Activated CD4-positive, alpha-beta T cell treated with anti-CD3 and anti-CD28 coated beads for 36 hours (primary cell): ENCODE measurements at regions not wholly inside any gene's neighbourhood (a gene's known extent, or its start where the extent isn't known, plus 50 kb on each side); places are given as distances from the start of the nearest gene placed in this dataset.

Source experiments
- ATAC-seq: fragments of 200-7000 bp; cut with Tn5 transposase; one replicate; pipeline ENCODE4 v1.10.0; 2021; ENCODE audit warnings: mild to moderate bottlenecking, moderate library complexity
- CTCF ChIA-PET: fragments of 350-600 bp; sonication (Branson Sonifier 250); formaldehyde crosslinking; loops from one replicate; lab custom pipeline; 2021; ENCODE audit warnings: antibody characterized with exemption; lab: Charles Lee
- POLR2A ChIA-PET: fragments of 350-600 bp; sonication (Branson Sonifier 250); formaldehyde crosslinking; loops from one replicate; lab custom pipeline; 2021; ENCODE audit warnings: antibody characterized with exemption, inconsistent platforms; lab: Charles Lee
- DNase-seq: peaks from one replicate; pipeline ENCODE4 v3.0.0-alpha.2; 2020
- H3K27ac Mint-ChIP-seq: one replicate; pipeline ENCODE4 v1.8.0; 2021; ENCODE audit warnings: mixed read lengths
- H3K27me3 Mint-ChIP-seq: one replicate; pipeline ENCODE4 v1.8.0; 2021; ENCODE audit warnings: mixed read lengths
- H3K36me3 Mint-ChIP-seq: one replicate; pipeline ENCODE4 v1.8.0; 2021; ENCODE audit warnings: low read depth, mixed read lengths
- H3K4me1 Mint-ChIP-seq: one replicate; pipeline ENCODE4 v1.8.0; 2021; ENCODE audit warnings: mixed read lengths
- H3K4me3 Mint-ChIP-seq: one replicate; pipeline ENCODE4 v1.8.0; 2021; ENCODE audit warnings: mild to moderate bottlenecking, moderate library complexity, mixed read lengths
- H3K9me3 Mint-ChIP-seq: one replicate; pipeline ENCODE4 v1.8.0; 2021; ENCODE audit warnings: low read depth, mixed read lengths
- intact Hi-C, 2 experiments: fragments of 100-400 bp; cut with DNase I in 1 of 2; cut with micrococcal nuclease in 1 of 2; formaldehyde crosslinking; loops; one replicate each; pipeline versions ENCODE4 v1.14.2 to v1.15.1; 2022 to 2024; cut with DNase I, micrococcal nuclease

GRCh38 chr2:133952896-133953295, 301.0 kb upstream of the MGAT5 start:
- Mint-ChIP-seq H3K4me1 (no peaks in the 10 kb centered on the region), H3K4me3 (no peak overlapping the region), H3K27ac (no peak overlapping the region), H3K9me3 (no peaks in the 10 kb centered on the region), H3K36me3 (no peaks in the 10 kb centered on the region), H3K27me3 (peaks cover 9% of the 10 kb centered on the region)
- ChIA-PET CTCF (no interaction called here), POLR2A (no interaction called here)
- intact Hi-C loops, result no loop called here
- no peak for DNase-seq
- no peak for ATAC-seq

GRCh38 chr2:133953524-133953923, 300.3 kb upstream of the MGAT5 start:
- ChIA-PET CTCF (no interaction called here), POLR2A (no interaction called here)

GRCh38 chr2:133954636-133955035, 299.2 kb upstream of the MGAT5 start:
- ATAC-seq, result no peak
- H3K36me3 Mint-ChIP-seq, result no peaks in the 10 kb centered on the region
- H3K27me3 Mint-ChIP-seq, result peaks cover 9% of the 10 kb centered on the region

More at GRCh38 chr2:133953524-133953923, 300.3 kb upstream of the MGAT5 start:
- Mint-ChIP-seq H3K4me3 (no peak overlapping the region), H3K9me3 (no peaks in the 10 kb centered on the region), H3K4me1 (no peaks in the 10 kb centered on the region), H3K27me3 (peaks cover 9% of the 10 kb centered on the region), H3K36me3 (no peaks in the 10 kb centered on the region), H3K27ac (no peak overlapping the region)
- DNase-seq (no peak), ATAC-seq (no peak)
- intact Hi-C loops, result no loop called here

GRCh38 chr2:133955169-133955568, 298.7 kb upstream of the MGAT5 start:
- Mint-ChIP-seq H3K4me3 (no peak overlapping the region), H3K27ac (no peak overlapping the region), H3K36me3 (no peaks in the 10 kb centered on the region), H3K4me1 (no peaks in the 10 kb centered on the region), H3K9me3 (no peaks in the 10 kb centered on the region), H3K27me3 (peaks cover 9% of the 10 kb centered on the region)
- ATAC-seq, result no peak
- CTCF ChIA-PET, result no interaction called here
- intact Hi-C loops, result no loop called here
- POLR2A ChIA-PET, result no interaction called here
- DNase-seq, result no peak

More at GRCh38 chr2:133954636-133955035, 299.2 kb upstream of the MGAT5 start:
- intact Hi-C loops, result no loop called here
- no peak for DNase-seq
- ChIA-PET CTCF (no interaction called here), POLR2A (no interaction called here)
- Mint-ChIP-seq H3K4me1 (no peaks in the 10 kb centered on the region), H3K9me3 (no peaks in the 10 kb centered on the region), H3K27ac (no peak overlapping the region), H3K4me3 (no peak overlapping the region)

GRCh38 chr2:133956434-133956935, 297.4 kb upstream of the MGAT5 start:
- no peak for ATAC-seq
- ChIA-PET POLR2A (interaction anchor here (0.7 kb wide), 1 partner anchor 83 kb away, joined by 3 read pairs; no protein-coding TSS in a partner anchor), CTCF (interaction anchor here (0.5 kb wide), 1 partner anchor 175 kb away, joined by 3 read pairs; no protein-coding TSS in a partner anchor)
- Mint-ChIP-seq H3K9me3 (no peaks in the 10 kb centered on the region), H3K4me3 (no peak overlapping the region), H3K27ac (no peak overlapping the region), H3K36me3 (no peaks in the 10 kb centered on the region), H3K27me3 (peaks cover 9% of the 10 kb centered on the region), H3K4me1 (no peaks in the 10 kb centered on the region)
- no peak for DNase-seq
- intact Hi-C loops, result no loop called here

- Mint-ChIP-seq H3K4me3 (no peak overlapping the region), H3K4me1 (no peaks in the 10 kb centered on the region), H3K27ac (no peak overlapping the region), H3K36me3 (no peaks in the 10 kb centered on the region), H3K27me3 (peaks cover 9% of the 10 kb centered on the region), H3K9me3 (no peaks in the 10 kb centered on the region)
- CTCF ChIA-PET, result interaction anchor here (0.6 kb wide), 1 partner anchor 1845 kb away, joined by 4 read pairs; no protein-coding TSS in a partner anchor
- intact Hi-C loops, result no loop called here
- DNase-seq (no peak), ATAC-seq (no peak)
- POLR2A ChIA-PET, result no interaction called here
Observed at GRCh38 chr2:133957724-133958480, 296.0 kb upstream of the MGAT5 start.

- intact Hi-C loops, result no loop called here
- POLR2A ChIA-PET, result no interaction called here
- Mint-ChIP-seq H3K27me3 (peaks cover 9% of the 10 kb centered on the region), H3K9me3 (no peaks in the 10 kb centered on the region), H3K4me1 (no peaks in the 10 kb centered on the region), H3K27ac (no peak overlapping the region), H3K4me3 (no peak overlapping the region), H3K36me3 (no peaks in the 10 kb centered on the region)
- ATAC-seq (no peak), DNase-seq (no peak)
- CTCF ChIA-PET, result interaction anchor here (0.6 kb wide), 1 partner anchor 19 kb away, joined by 3 read pairs; no protein-coding TSS in a partner anchor
Observed at GRCh38 chr2:133959066-133959465, 294.8 kb upstream of the MGAT5 start.

- H3K27me3 Mint-ChIP-seq, result peaks cover 14% of the 10 kb centered on the region
- ATAC-seq, result no peak
- POLR2A ChIA-PET, result no interaction called here
- H3K4me3 Mint-ChIP-seq, result no peak overlapping the region
- DNase-seq, result no peak
- no peaks in the 10 kb centered on the region for H3K9me3 Mint-ChIP-seq
- no peak overlapping the region for H3K27ac Mint-ChIP-seq
- intact Hi-C loops, result no loop called here
- H3K4me1 Mint-ChIP-seq, result no peaks in the 10 kb centered on the region
- no peaks in the 10 kb centered on the region for H3K36me3 Mint-ChIP-seq
- CTCF ChIA-PET, result no interaction called here
Observed at GRCh38 chr2:133966720-133967304, 287.1 kb upstream of the MGAT5 start.

- DNase-seq (no peak), ATAC-seq (no peak)
- ChIA-PET CTCF (no interaction called here), POLR2A (no interaction called here)
- H3K27me3 Mint-ChIP-seq, result peaks cover 16% of the 10 kb centered on the region
- H3K4me1 Mint-ChIP-seq, result no peaks in the 10 kb centered on the region
- intact Hi-C loops, result no loop called here
- H3K27ac Mint-ChIP-seq, result no peak overlapping the region
- no peaks in the 10 kb centered on the region for H3K36me3 Mint-ChIP-seq
- no peak overlapping the region for H3K4me3 Mint-ChIP-seq
- H3K9me3 Mint-ChIP-seq, result no peaks in the 10 kb centered on the region
Observed at GRCh38 chr2:133967326-133967725, 286.5 kb upstream of the MGAT5 start.

GRCh38 chr2:133968446-133968845, 285.4 kb upstream of the MGAT5 start:
- ATAC-seq (no peak), DNase-seq (no peak)
- no peaks in the 10 kb centered on the region for H3K36me3 Mint-ChIP-seq
- H3K4me3 Mint-ChIP-seq, result no peak overlapping the region
- H3K27ac Mint-ChIP-seq, result no peak overlapping the region
- no peaks in the 10 kb centered on the region for H3K9me3 Mint-ChIP-seq
- H3K4me1 Mint-ChIP-seq, result no peaks in the 10 kb centered on the region
- H3K27me3 Mint-ChIP-seq, result peaks cover 16% of the 10 kb centered on the region
- ChIA-PET CTCF (no interaction called here), POLR2A (no interaction called here)
- intact Hi-C loops, result no loop called here

GRCh38 chr2:133970641-133971040, 283.2 kb upstream of the MGAT5 start:
- CTCF ChIA-PET, result interaction anchor here (0.6 kb wide), 1 partner anchor 1163 kb away, joined by 3 read pairs; no protein-coding TSS in a partner anchor
- DNase-seq (no peak), ATAC-seq (no peak)
- peaks cover 3% of the 10 kb centered on the region for H3K4me1 Mint-ChIP-seq
- intact Hi-C loops, result no loop called here
- no peaks in the 10 kb centered on the region for H3K36me3 Mint-ChIP-seq
- H3K27ac Mint-ChIP-seq, result no peak overlapping the region
- POLR2A ChIA-PET, result no interaction called here
- no peaks in the 10 kb centered on the region for H3K9me3 Mint-ChIP-seq
- H3K4me3 Mint-ChIP-seq, result no peak overlapping the region
- H3K27me3 Mint-ChIP-seq, result peaks cover 14% of the 10 kb centered on the region

GRCh38 chr2:133972297-133972696, 281.6 kb upstream of the MGAT5 start:
- ATAC-seq, result no peak

More at GRCh38 chr2:133972297-133972696, 281.6 kb upstream of the MGAT5 start:
- Mint-ChIP-seq H3K4me1 (peaks cover 3% of the 10 kb centered on the region), H3K9me3 (no peaks in the 10 kb centered on the region), H3K27me3 (peaks cover 12% of the 10 kb centered on the region), H3K27ac (no peak overlapping the region), H3K36me3 (no peaks in the 10 kb centered on the region), H3K4me3 (no peak overlapping the region)
- POLR2A ChIA-PET, result no interaction called here
- no peak for DNase-seq
- intact Hi-C loops, result no loop called here
- CTCF ChIA-PET, result interaction anchor here (0.6 to 0.7 kb wide), 2 partner anchors 10 to 120 kb away, joined by 3 to 6 read pairs; no protein-coding TSS in a partner anchor
